Activated CD4-positive, alpha-beta T cell treated with anti-CD3 and anti-CD28 coated beads, Interleukin-2, Interleukin-4, amounts not matched to agents 100 ng/mL and 50 ng/mL, durations not matched to agents 16 hours and 8 hours (primary cell): ENCODE measurements at regions not wholly inside any gene's neighbourhood (a gene's known extent, or its start where the extent isn't known, plus 50 kb on each side); places are given as distances from the start of the nearest gene placed in this dataset.

ENCODE experiments used
- DNase-seq: peaks from one replicate; pipeline ENCODE4 v3.0.0-alpha.2; 2020; ENCODE audit warnings: low spot score

- DNase-seq, result no peak
Measured at GRCh38 chr2:172364261-172364660, 63.1 kb upstream of the ITGA6 start.

- DNase-seq, result no peak
Measured at GRCh38 chr2:172366596-172367150, 60.7 kb upstream of the ITGA6 start.

GRCh38 chr2:172370821-172371455 lies 56.4 kb upstream of the ITGA6 start:
- no peak for DNase-seq

- DNase-seq, result no peak
Measured at GRCh38 chr2:172372436-172372835, 55.0 kb upstream of the ITGA6 start.

- DNase-seq, result no peak
Measured at GRCh38 chr2:172373076-172373475, 54.3 kb upstream of the ITGA6 start.

GRCh38 chr2:172373766-172374165 lies 53.6 kb upstream of the ITGA6 start:
- DNase-seq, result no peak

- no peak for DNase-seq
Measured at GRCh38 chr2:172374318-172375240, 52.8 kb upstream of the ITGA6 start.

GRCh38 chr2:172375251-172375650 lies 52.1 kb upstream of the ITGA6 start:
- DNase-seq, result no peak

- DNase-seq, result no peak
Measured at GRCh38 chr2:172376016-172376415, 51.4 kb upstream of the ITGA6 start.

GRCh38 chr2:172376505-172377125 lies 50.8 kb upstream of the ITGA6 start:
- DNase-seq, result no peak

GRCh38 chr2:172377408-172377807 lies 50.0 kb upstream of the ITGA6 start:
- DNase-seq, result no peak
